ENCODE measurements at regions not wholly inside any gene's neighbourhood (a gene's known extent, or its start where the extent isn't known, plus 50 kb on each side); places are given as distances from the start of the nearest gene placed in this dataset.

DNA sequence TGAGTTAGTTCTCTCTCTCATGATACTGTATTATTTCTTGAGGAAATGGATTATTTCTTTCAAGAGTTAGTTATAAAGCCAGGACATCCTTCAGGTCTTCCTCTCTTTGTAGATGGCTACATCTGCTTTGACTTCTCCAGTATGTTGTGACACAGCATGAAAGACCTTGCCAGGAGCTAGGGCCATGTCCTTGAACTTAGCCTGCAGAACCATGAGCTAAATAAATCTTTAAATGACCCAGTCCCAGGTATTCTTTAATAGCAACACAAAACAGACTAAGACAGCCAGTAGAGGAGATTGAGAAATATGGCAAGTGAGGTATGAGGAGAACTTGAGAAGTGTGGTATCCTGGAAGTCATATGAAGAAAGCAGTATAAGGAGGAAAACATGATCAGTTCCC, 214.9 kb upstream of the PPP1R3A start:
- peaks cover 6% of the 10 kb centered on the region for H3K36me3 Mint-ChIP-seq (ENCODE audit: unreplicated experiment)
- H3K27me3 Mint-ChIP-seq (ENCODE audit: unreplicated experiment), result no peaks in the 10 kb centered on the region
- peaks cover 8% of the 10 kb centered on the region for H3K9me3 Mint-ChIP-seq (ENCODE audit: unreplicated experiment)
- peaks cover 31% of the 10 kb centered on the region for H3K4me1 Mint-ChIP-seq (ENCODE audit: unreplicated experiment)
- DNase-seq (ENCODE audit: extremely low spot score, unreplicated experiment), result no peak
- TF ChIP-seq, protein P1, sequence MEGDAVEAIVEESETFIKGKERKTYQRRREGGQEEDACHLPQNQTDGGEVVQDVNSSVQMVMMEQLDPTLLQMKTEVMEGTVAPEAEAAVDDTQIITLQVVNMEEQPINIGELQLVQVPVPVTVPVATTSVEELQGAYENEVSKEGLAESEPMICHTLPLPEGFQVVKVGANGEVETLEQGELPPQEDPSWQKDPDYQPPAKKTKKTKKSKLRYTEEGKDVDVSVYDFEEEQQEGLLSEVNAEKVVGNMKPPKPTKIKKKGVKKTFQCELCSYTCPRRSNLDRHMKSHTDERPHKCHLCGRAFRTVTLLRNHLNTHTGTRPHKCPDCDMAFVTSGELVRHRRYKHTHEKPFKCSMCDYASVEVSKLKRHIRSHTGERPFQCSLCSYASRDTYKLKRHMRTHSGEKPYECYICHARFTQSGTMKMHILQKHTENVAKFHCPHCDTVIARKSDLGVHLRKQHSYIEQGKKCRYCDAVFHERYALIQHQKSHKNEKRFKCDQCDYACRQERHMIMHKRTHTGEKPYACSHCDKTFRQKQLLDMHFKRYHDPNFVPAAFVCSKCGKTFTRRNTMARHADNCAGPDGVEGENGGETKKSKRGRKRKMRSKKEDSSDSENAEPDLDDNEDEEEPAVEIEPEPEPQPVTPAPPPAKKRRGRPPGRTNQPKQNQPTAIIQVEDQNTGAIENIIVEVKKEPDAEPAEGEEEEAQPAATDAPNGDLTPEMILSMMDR (IDR thresholded peaks at IDR 0.05), result no peak
- no peak overlapping the region for H3K27ac Mint-ChIP-seq (ENCODE audit: unreplicated experiment)
- H3K4me3 Mint-ChIP-seq (ENCODE audit: unreplicated experiment), result no peak overlapping the region

DNA sequence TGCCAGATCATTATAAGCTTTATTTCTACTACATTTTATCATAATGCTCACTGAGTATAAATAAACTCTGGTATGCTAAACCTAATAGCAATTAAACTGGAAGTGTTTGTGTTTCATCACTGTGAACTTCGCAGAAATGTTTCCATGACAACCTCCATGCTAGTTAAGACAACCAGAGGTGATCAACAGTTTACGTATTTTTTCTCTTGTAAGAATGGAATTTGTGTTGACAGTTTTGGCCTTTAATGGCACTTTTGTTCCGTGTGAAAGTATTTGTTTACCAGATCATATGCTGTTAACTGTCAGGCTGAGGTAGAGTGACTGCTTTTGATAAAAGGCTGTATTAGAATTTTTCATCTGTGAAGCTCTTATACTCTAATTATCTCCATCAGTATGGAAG, 212.1 kb upstream of the PPP1R3A start:
- TF ChIP-seq, protein P1 (IDR thresholded peaks at IDR 0.05), result no peak
- H3K27me3 Mint-ChIP-seq (ENCODE audit: unreplicated experiment), result no peaks in the 10 kb centered on the region
- no peak overlapping the region for H3K4me3 Mint-ChIP-seq (ENCODE audit: unreplicated experiment)
- peaks cover 21% of the 10 kb centered on the region for H3K4me1 Mint-ChIP-seq (ENCODE audit: unreplicated experiment)
- peaks cover 8% of the 10 kb centered on the region for H3K9me3 Mint-ChIP-seq (ENCODE audit: unreplicated experiment)
- no peak for DNase-seq (ENCODE audit: extremely low spot score, unreplicated experiment)
- H3K27ac Mint-ChIP-seq (ENCODE audit: unreplicated experiment), result no peak overlapping the region
- peaks cover 11% of the 10 kb centered on the region for H3K36me3 Mint-ChIP-seq (ENCODE audit: unreplicated experiment)

DNA sequence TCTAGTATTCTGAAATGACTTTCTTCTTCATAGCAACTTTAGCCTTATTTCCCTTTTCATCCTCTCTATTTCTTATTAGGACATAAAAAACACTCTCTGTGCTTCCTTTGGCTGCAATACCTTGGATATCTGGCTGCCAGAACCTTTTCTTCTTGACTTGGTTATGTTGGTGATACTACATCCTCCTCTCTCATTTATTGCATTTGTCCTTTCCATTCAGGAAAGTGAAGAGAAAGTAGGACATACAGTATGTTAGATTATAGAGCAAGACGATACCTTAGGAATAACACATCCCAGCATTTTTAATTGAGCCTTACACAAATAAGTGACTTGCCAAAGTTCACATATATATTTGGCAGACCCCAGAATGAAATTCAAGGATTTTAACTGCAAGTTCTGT, 210.1 kb upstream of the PPP1R3A start:
- peaks cover 15% of the 10 kb centered on the region for H3K4me1 Mint-ChIP-seq (ENCODE audit: unreplicated experiment)
- no peak for DNase-seq (ENCODE audit: extremely low spot score, unreplicated experiment)
- H3K27me3 Mint-ChIP-seq (ENCODE audit: unreplicated experiment), result no peaks in the 10 kb centered on the region
- TF ChIP-seq, protein P1 (IDR thresholded peaks at IDR 0.05), result no peak
- peaks cover 4% of the 10 kb centered on the region for H3K9me3 Mint-ChIP-seq (ENCODE audit: unreplicated experiment)
- no peak overlapping the region for H3K4me3 Mint-ChIP-seq (ENCODE audit: unreplicated experiment)
- H3K27ac Mint-ChIP-seq (ENCODE audit: unreplicated experiment), result no peak overlapping the region
- H3K36me3 Mint-ChIP-seq (ENCODE audit: unreplicated experiment), result peaks cover 11% of the 10 kb centered on the region

GRCh38 chr7:114126095-114126494, 207.3 kb upstream of the PPP1R3A start:
- TF ChIP-seq, protein P1 (IDR thresholded peaks at IDR 0.05), result no peak
- Mint-ChIP-seq H3K27ac (ENCODE audit: unreplicated experiment) (no peak overlapping the region), H3K4me1 (ENCODE audit: unreplicated experiment) (peaks cover 11% of the 10 kb centered on the region), H3K27me3 (ENCODE audit: unreplicated experiment) (no peaks in the 10 kb centered on the region), H3K4me3 (ENCODE audit: unreplicated experiment) (no peak overlapping the region), H3K36me3 (ENCODE audit: unreplicated experiment) (peaks cover 5% of the 10 kb centered on the region), H3K9me3 (ENCODE audit: unreplicated experiment) (no peaks in the 10 kb centered on the region)
- no peak for DNase-seq (ENCODE audit: extremely low spot score, unreplicated experiment)

GRCh38 chr7:114112806-114113205, 194.0 kb upstream of the PPP1R3A start:
- H3K9me3 Mint-ChIP-seq (ENCODE audit: unreplicated experiment), result no peaks in the 10 kb centered on the region
- H3K27ac Mint-ChIP-seq (ENCODE audit: unreplicated experiment), result no peak overlapping the region
- H3K4me1 Mint-ChIP-seq (ENCODE audit: unreplicated experiment), result peaks cover 31% of the 10 kb centered on the region
- TF ChIP-seq, protein P1 (IDR thresholded peaks at IDR 0.05), result no peak
- no peak overlapping the region for H3K4me3 Mint-ChIP-seq (ENCODE audit: unreplicated experiment)
- H3K27me3 Mint-ChIP-seq (ENCODE audit: unreplicated experiment), result no peaks in the 10 kb centered on the region
- DNase-seq (ENCODE audit: extremely low spot score, unreplicated experiment), result no peak
- peaks cover 6% of the 10 kb centered on the region for H3K36me3 Mint-ChIP-seq (ENCODE audit: unreplicated experiment)

All from osteocyte (in vitro differentiated cells).